ENCODE measurements at regions not wholly inside any gene's neighbourhood (a gene's known extent, or its start where the extent isn't known, plus 50 kb on each side); places are given as distances from the start of the nearest gene placed in this dataset.

DNA sequence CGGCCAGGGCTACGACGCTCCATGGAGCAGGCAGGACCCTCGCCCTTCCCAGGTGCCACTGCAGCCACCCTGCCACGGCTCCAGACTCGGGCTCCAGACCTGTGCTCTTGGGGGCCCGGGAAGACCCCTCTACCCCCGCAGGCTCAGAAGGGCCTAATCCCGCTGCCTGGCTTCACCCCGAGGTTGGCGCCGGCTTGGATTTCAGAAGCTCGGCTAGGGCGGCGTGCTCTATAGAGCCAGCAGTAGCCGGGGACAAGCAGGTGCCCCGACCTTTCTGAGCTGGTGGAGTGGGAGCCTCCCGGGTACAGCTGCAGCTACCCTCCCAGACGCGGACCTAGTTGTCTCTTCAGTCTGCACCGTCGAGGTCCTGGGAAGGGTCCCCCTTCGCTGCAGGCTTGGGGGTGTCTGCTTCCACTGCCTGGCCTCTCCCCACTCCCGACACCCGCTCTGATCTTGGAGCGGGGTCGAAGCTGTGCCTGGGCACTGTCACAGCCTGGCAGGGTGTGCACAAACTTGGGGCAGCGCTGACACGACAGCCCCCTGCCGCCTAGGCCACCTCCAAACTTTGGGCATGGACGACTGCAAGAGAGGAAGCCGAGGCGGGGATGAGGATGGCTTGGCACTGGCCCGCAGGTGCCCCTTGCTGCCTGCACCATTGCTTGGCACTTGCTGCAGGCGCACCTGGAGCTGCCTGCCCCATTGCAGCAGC is 1366.1 kb upstream of the CDH9 start:
- TF ChIP-seq EP300 (IDR thresholded peaks at IDR 0.05) (no peak), POLR2AphosphoS5 (IDR thresholded peaks at IDR 0.05) (no peak), POLR2A (IDR thresholded peaks at IDR 0.05; ENCODE audit: low read depth) (no peak)
- TF ChIP-seq, protein P1, sequence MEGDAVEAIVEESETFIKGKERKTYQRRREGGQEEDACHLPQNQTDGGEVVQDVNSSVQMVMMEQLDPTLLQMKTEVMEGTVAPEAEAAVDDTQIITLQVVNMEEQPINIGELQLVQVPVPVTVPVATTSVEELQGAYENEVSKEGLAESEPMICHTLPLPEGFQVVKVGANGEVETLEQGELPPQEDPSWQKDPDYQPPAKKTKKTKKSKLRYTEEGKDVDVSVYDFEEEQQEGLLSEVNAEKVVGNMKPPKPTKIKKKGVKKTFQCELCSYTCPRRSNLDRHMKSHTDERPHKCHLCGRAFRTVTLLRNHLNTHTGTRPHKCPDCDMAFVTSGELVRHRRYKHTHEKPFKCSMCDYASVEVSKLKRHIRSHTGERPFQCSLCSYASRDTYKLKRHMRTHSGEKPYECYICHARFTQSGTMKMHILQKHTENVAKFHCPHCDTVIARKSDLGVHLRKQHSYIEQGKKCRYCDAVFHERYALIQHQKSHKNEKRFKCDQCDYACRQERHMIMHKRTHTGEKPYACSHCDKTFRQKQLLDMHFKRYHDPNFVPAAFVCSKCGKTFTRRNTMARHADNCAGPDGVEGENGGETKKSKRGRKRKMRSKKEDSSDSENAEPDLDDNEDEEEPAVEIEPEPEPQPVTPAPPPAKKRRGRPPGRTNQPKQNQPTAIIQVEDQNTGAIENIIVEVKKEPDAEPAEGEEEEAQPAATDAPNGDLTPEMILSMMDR (IDR thresholded peaks at IDR 0.05), result no peak
